ENCODE measurements at regions not wholly inside any gene's neighbourhood (a gene's known extent, or its start where the extent isn't known, plus 50 kb on each side); places are given as distances from the start of the nearest gene placed in this dataset.

GRCh38 chr2:150750720-150751119 lies 263.3 kb upstream of the RND3 start:
- Mint-ChIP-seq H3K4me1 (no peaks in the 10 kb centered on the region), H3K36me3 (no peaks in the 10 kb centered on the region), H3K9me3 (peaks cover 13% of the 10 kb centered on the region), H3K27me3 (ENCODE audit: low read depth) (no peaks in the 10 kb centered on the region), H3K4me3 (no peak overlapping the region), H3K27ac (no peak overlapping the region)
- TF ChIP-seq CTCF (IDR thresholded peaks at IDR 0.05; ENCODE audit: unreplicated experiment) = no peak
- DNase-seq (ENCODE audit: low spot score in 2 of 2, unreplicated experiment in 2 of 2) = no peak

GRCh38 chr2:150742094-150742493 lies 254.6 kb upstream of the RND3 start:
- Mint-ChIP-seq H3K27ac (no peak overlapping the region), H3K4me3 (no peak overlapping the region), H3K36me3 (no peaks in the 10 kb centered on the region), H3K9me3 (no peaks in the 10 kb centered on the region), H3K27me3 (ENCODE audit: low read depth) (no peaks in the 10 kb centered on the region), H3K4me1 (peaks cover 4% of the 10 kb centered on the region)
- no peak for DNase-seq (ENCODE audit: low spot score in 2 of 2, unreplicated experiment in 2 of 2)
- no peak for TF ChIP-seq CTCF (IDR thresholded peaks at IDR 0.05; ENCODE audit: unreplicated experiment)

- Mint-ChIP-seq H3K4me1 (peaks cover 15% of the 10 kb centered on the region), H3K27me3 (ENCODE audit: low read depth) (no peaks in the 10 kb centered on the region), H3K9me3 (no peaks in the 10 kb centered on the region), H3K4me3 (no peak overlapping the region), H3K27ac (no peak overlapping the region), H3K36me3 (no peaks in the 10 kb centered on the region)
- no peak for TF ChIP-seq CTCF (IDR thresholded peaks at IDR 0.05; ENCODE audit: unreplicated experiment)
- no peak for DNase-seq (ENCODE audit: low spot score in 2 of 2, unreplicated experiment in 2 of 2)
Observed at GRCh38 chr2:150735894-150736498, 248.5 kb upstream of the RND3 start.

- Mint-ChIP-seq H3K27me3 (ENCODE audit: low read depth) (no peaks in the 10 kb centered on the region), H3K4me1 (peaks cover 12% of the 10 kb centered on the region), H3K4me3 (no peak overlapping the region), H3K27ac (no peak overlapping the region), H3K9me3 (no peaks in the 10 kb centered on the region), H3K36me3 (no peaks in the 10 kb centered on the region)
- no peak for TF ChIP-seq CTCF (IDR thresholded peaks at IDR 0.05; ENCODE audit: unreplicated experiment)
- DNase-seq (ENCODE audit: low spot score in 2 of 2, unreplicated experiment in 2 of 2) = no peak
Observed at GRCh38 chr2:150733051-150733618, 245.7 kb upstream of the RND3 start.

- no peaks in the 10 kb centered on the region for H3K9me3 Mint-ChIP-seq
- DNase-seq (ENCODE audit: low spot score in 2 of 2, unreplicated experiment in 2 of 2) = no peak
- no peak for TF ChIP-seq CTCF (IDR thresholded peaks at IDR 0.05; ENCODE audit: unreplicated experiment)
- H3K4me3 Mint-ChIP-seq = no peak overlapping the region
- H3K27me3 Mint-ChIP-seq (ENCODE audit: low read depth) = no peaks in the 10 kb centered on the region
- peaks cover 12% of the 10 kb centered on the region for H3K4me1 Mint-ChIP-seq
- H3K36me3 Mint-ChIP-seq = no peaks in the 10 kb centered on the region
- H3K27ac Mint-ChIP-seq = no peak overlapping the region
Observed at GRCh38 chr2:150732491-150732890, 245.0 kb upstream of the RND3 start.

Measured in mesothelial cell of epicardium (in vitro differentiated cells).